K562 (cell line): ENCODE measurements at regions not wholly inside any gene's neighbourhood (a gene's known extent, or its start where the extent isn't known, plus 50 kb on each side); places are given as distances from the start of the nearest gene placed in this dataset.

ENCODE experiments used
- COPS2 ChIP-seq: fragments of 450-650 bp; conservative IDR thresholded peaks from 2 replicates; pipeline ENCODE4 v1.6.1; 2016; ENCODE audit warnings: mild to moderate bottlenecking, moderate library complexity
- DDX20 ChIP-seq: fragments of 450-650 bp; IDR thresholded peaks from 2 replicates; pipeline ENCODE4 v1.6.1; 2016; ENCODE audit warnings: missing genetic modification characterization, low read depth, mild to moderate bottlenecking, missing compliant biosample characterization, moderate library complexity
- GABPA ChIP-seq: fragments of 200-800 bp; sonication (Bioruptor generic); conservative IDR thresholded peaks from 2 replicates; pipeline ENCODE4 v1.6.1; 2016; ENCODE audit warnings: low read depth, missing genetic modification characterization, missing compliant biosample characterization
- KLF13 ChIP-seq: fragments of 450-650 bp; IDR thresholded peaks from 2 replicates; pipeline ENCODE4 v1.6.1; 2016; ENCODE audit warnings: missing genetic modification characterization, low read depth, mild to moderate bottlenecking, missing compliant biosample characterization, moderate library complexity, borderline replicate concordance
- MEF2D ChIP-seq: conservative IDR thresholded peaks from 2 replicates; pipeline ENCODE4 v1.6.1; 2016; ENCODE audit warnings: low read depth, missing genetic modification characterization, missing compliant biosample characterization
- NCOA4 ChIP-seq: fragments of 450-650 bp; IDR thresholded peaks from 2 replicates; pipeline ENCODE4 v1.6.1; 2018; ENCODE audit warnings: mild to moderate bottlenecking; ENCODE audit not compliant: partially characterized antibody
- NFATC3 ChIP-seq: fragments of 450-650 bp; IDR thresholded peaks from 2 replicates; pipeline ENCODE4 v1.6.1; 2017; ENCODE audit warnings: mild to moderate bottlenecking
- NFYB ChIP-seq: IDR thresholded peaks from 2 replicates; pipeline ENCODE4 v1.6.1; 2011; ENCODE audit warnings: mild to moderate bottlenecking, moderate library complexity; ENCODE audit not compliant: insufficient read length; ENCODE audit errors: extremely low read depth
- RERE ChIP-seq: sonication (generic); formaldehyde crosslinking; IDR thresholded peaks from 2 replicates; pipeline ENCODE4 v1.8.0; 2023; ENCODE audit warnings: missing genetic modification reagents, mild to moderate bottlenecking, borderline replicate concordance
- SNRNP70 ChIP-seq: fragments of 200-400 bp; formaldehyde crosslinking; optimal IDR thresholded peaks from 2 replicates; pipeline ENCODE3; 2017; ENCODE audit warnings: low read depth, low read length
- SRF ChIP-seq, 2 experiments: fragments of 250-450, 450-650 bp in 1 of 2; sonication (Bioruptor Pico) in 1 of 2; sonication (generic) in 1 of 2; formaldehyde crosslinking; IDR thresholded peaks; 2 replicates each; pipeline versions ENCODE4 v1.5.0 to v1.5.1; 2020 to 2022; ENCODE audit warnings: mild to moderate bottlenecking in 1 of 2, missing genetic modification reagents in 1 of 2
- TFAP4 ChIP-seq: sonication (generic); formaldehyde crosslinking; IDR thresholded peaks from 2 replicates; pipeline ENCODE4 v1.8.0; 2022; ENCODE audit warnings: missing genetic modification reagents, mild to moderate bottlenecking, moderate library complexity, borderline replicate concordance
- TRIM28 ChIP-seq: fragments of 450-650 bp; IDR thresholded peaks from 2 replicates; pipeline ENCODE4 v1.6.1; 2017
- ZNF143 ChIP-seq: sonication (generic); formaldehyde crosslinking; IDR thresholded peaks from 2 replicates; pipeline ENCODE4 v1.9.0; 2022; ENCODE audit warnings: mild to moderate bottlenecking, missing genetic modification reagents
- ZNF165 ChIP-seq: fragments of 250-450 bp; sonication (Bioruptor Pico); IDR thresholded peaks from 2 replicates; pipeline ENCODE4 v1.4.0; 2020; ENCODE audit warnings: borderline replicate concordance
- ZNF77 ChIP-seq: fragments of 250-450 bp; sonication (Bioruptor Pico); IDR thresholded peaks from 2 replicates; pipeline ENCODE4 v1.5.0; 2020
- TF ChIP-seq, protein P1 (sequence below): fragments of 450-650 bp; formaldehyde crosslinking; IDR thresholded peaks from 2 replicates; pipeline ENCODE4 v1.4.0; 2020; ENCODE audit warnings: mild to moderate bottlenecking
- TF ChIP-seq, protein P2 (sequence below): IDR thresholded peaks from 2 replicates; pipeline ENCODE4 v1.6.1; 2011; ENCODE audit not compliant: insufficient read length; ENCODE audit errors: extremely low read depth
- TF ChIP-seq, protein P3 (sequence below): sonication (generic); formaldehyde crosslinking; IDR thresholded peaks from 2 replicates; pipeline ENCODE4 v1.8.0; 2022; ENCODE audit warnings: mild to moderate bottlenecking, missing genetic modification reagents

GRCh38 chr6:146950351-146950835 is 253.8 kb upstream of the STXBP5 start (continued):
- TF ChIP-seq, protein P1, sequence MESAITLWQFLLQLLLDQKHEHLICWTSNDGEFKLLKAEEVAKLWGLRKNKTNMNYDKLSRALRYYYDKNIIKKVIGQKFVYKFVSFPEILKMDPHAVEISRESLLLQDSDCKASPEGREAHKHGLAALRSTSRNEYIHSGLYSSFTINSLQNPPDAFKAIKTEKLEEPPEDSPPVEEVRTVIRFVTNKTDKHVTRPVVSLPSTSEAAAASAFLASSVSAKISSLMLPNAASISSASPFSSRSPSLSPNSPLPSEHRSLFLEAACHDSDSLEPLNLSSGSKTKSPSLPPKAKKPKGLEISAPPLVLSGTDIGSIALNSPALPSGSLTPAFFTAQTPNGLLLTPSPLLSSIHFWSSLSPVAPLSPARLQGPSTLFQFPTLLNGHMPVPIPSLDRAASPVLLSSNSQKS (CRISPR knock-in tag) = no peak
- TF ChIP-seq, protein P2, sequence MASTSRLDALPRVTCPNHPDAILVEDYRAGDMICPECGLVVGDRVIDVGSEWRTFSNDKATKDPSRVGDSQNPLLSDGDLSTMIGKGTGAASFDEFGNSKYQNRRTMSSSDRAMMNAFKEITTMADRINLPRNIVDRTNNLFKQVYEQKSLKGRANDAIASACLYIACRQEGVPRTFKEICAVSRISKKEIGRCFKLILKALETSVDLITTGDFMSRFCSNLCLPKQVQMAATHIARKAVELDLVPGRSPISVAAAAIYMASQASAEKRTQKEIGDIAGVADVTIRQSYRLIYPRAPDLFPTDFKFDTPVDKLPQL = no peak
- TF ChIP-seq KLF13 = no peak
- TF ChIP-seq ZNF165 (CRISPR knock-in tag) = no peak
- no peak for TF ChIP-seq MEF2D (tag)
- no peak for TF ChIP-seq TRIM28
- TF ChIP-seq TFAP4 (CRISPR knock-in tag) = no peak
- no peak for TF ChIP-seq NFATC3
- no peak for TF ChIP-seq NFYB
- TF ChIP-seq NCOA4 = no peak
- TF ChIP-seq SNRNP70 = no peak
- TF ChIP-seq GABPA (tag) = peak; percentile 81
- no peak for TF ChIP-seq RERE (CRISPR knock-in tag)
- TF ChIP-seq COPS2 = no peak
- TF ChIP-seq SRF (CRISPR knock-in tag; IDR thresholded peaks at IDR 0.05) = no peak
- no peak for TF ChIP-seq DDX20 (tag)
- TF ChIP-seq ZNF143 (CRISPR knock-in tag) = no peak
- TF ChIP-seq, protein P3, sequence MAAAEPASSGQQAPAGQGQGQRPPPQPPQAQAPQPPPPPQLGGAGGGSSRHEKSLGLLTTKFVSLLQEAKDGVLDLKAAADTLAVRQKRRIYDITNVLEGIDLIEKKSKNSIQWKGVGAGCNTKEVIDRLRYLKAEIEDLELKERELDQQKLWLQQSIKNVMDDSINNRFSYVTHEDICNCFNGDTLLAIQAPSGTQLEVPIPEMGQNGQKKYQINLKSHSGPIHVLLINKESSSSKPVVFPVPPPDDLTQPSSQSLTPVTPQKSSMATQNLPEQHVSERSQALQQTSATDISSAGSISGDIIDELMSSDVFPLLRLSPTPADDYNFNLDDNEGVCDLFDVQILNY (CRISPR knock-in tag) = no peak
- TF ChIP-seq ZNF77 (CRISPR knock-in tag) = no peak
